Kidney glomerular epithelial cell (primary cell): ENCODE measurements at regions not wholly inside any gene's neighbourhood (a gene's known extent, or its start where the extent isn't known, plus 50 kb on each side); places are given as distances from the start of the nearest gene placed in this dataset.
"Not testable (repeated sequence)": the region's sequence is repeated elsewhere in the genome, so short reads cannot be mapped to it uniquely, and the experiment has no call there.

ENCODE experiments used
- DNase-seq: peaks from one replicate; lab custom pipeline; 2025; lab: John Stamatoyannopoulos, UW

GRCh38 chr9:118652258-118652657, 717.0 kb downstream of the BRINP1 start:
- DNase-seq = no peak

- no peak for DNase-seq
Measured at GRCh38 chr9:118652912-118653311, 716.3 kb downstream of the BRINP1 start.

- no peak for DNase-seq
Measured at GRCh38 chr9:118659011-118659410, 710.2 kb downstream of the BRINP1 start.

GRCh38 chr9:118665226-118665919, 703.9 kb downstream of the BRINP1 start:
- no peak for DNase-seq

GRCh38 chr9:118670011-118670953, 699.0 kb downstream of the BRINP1 start:
- DNase-seq = no peak

GRCh38 chr9:118674942-118675341, 694.3 kb downstream of the BRINP1 start:
- no peak for DNase-seq

- not testable (repeated sequence) for DNase-seq
Measured at GRCh38 chr9:118677936-118678653, 691.1 kb downstream of the BRINP1 start.

- no peak for DNase-seq
Measured at GRCh38 chr9:118686959-118687358, 682.3 kb downstream of the BRINP1 start.

- no peak for DNase-seq
Measured at GRCh38 chr9:118689280-118689679, 680.0 kb downstream of the BRINP1 start.

GRCh38 chr9:118692613-118693012, 676.6 kb downstream of the BRINP1 start:
- no peak for DNase-seq

GRCh38 chr9:118693645-118694044, 675.6 kb downstream of the BRINP1 start:
- no peak for DNase-seq

- not testable (repeated sequence) for DNase-seq
Measured at GRCh38 chr9:118695249-118695648, 674.0 kb downstream of the BRINP1 start.

- DNase-seq = no peak
Measured at GRCh38 chr9:118701985-118702384, 667.2 kb downstream of the BRINP1 start.

GRCh38 chr9:118711843-118712242, 657.4 kb downstream of the BRINP1 start:
- no peak for DNase-seq

- DNase-seq = no peak
Measured at GRCh38 chr9:118721276-118721675, 648.0 kb downstream of the BRINP1 start.

GRCh38 chr9:118721923-118722322, 647.3 kb downstream of the BRINP1 start:
- no peak for DNase-seq

GRCh38 chr9:118729981-118730380, 639.3 kb downstream of the BRINP1 start:
- no peak for DNase-seq

GRCh38 chr9:118732998-118733397, 636.2 kb downstream of the BRINP1 start:
- DNase-seq = no peak

- DNase-seq = no peak
Measured at GRCh38 chr9:118734696-118735095, 634.5 kb downstream of the BRINP1 start.

GRCh38 chr9:118736406-118736805, 632.8 kb downstream of the BRINP1 start:
- no peak for DNase-seq

GRCh38 chr9:118751077-118751847, 618.0 kb downstream of the BRINP1 start:
- DNase-seq = no peak

- no peak for DNase-seq
Measured at GRCh38 chr9:118751848-118752223, 617.4 kb downstream of the BRINP1 start.
